Esophagus muscularis mucosa (tissue), 3 donors: ENCODE measurements at regions not wholly inside any gene's neighbourhood (a gene's known extent, or its start where the extent isn't known, plus 50 kb on each side); places are given as distances from the start of the nearest gene placed in this dataset.

Experiments used
- POLR2AphosphoS5 ChIP-seq, 2 donors: sonication (generic); formaldehyde crosslinking; IDR thresholded peaks; one replicate each; pipeline ENCODE4 v1.6.1; 2017; ENCODE audit warnings: antibody characterized with exemption in 2 of 2
- TF ChIP-seq, protein P1 (sequence below), 3 experiments: fragments of 200-600 bp in 2 of 3; fragments of 450-650 bp in 1 of 3; sonication (generic) in 2 of 3; IDR thresholded peaks; one replicate each; pipeline ENCODE4 v1.5.1; 2017 to 2019; ENCODE audit warnings: antibody characterized with exemption in 3 of 3, mild to moderate bottlenecking in 2 of 3, moderate library complexity in 1 of 3

DNA sequence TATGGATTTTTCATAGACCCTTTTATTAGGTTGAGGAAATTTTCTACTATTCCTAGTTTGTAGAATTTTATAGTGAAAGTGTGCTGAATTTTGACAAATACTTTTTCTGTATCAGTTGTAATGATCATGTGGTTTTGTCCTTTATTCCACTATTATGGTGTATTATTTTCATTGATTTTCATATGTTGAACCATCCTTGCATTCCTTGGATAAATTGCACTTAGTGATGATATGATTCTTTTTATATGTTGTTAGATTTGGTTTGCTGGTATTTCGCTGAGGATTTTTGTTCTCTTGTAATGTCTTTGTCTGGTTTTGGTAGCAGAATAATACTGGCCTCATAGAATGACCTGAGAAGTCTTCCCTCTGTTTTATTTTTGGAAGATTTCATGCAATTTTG lies 140.6 kb upstream of the CDK6 start:
- no peak for TF ChIP-seq POLR2AphosphoS5 (IDR thresholded peaks at IDR 0.05)
- TF ChIP-seq, protein P1, sequence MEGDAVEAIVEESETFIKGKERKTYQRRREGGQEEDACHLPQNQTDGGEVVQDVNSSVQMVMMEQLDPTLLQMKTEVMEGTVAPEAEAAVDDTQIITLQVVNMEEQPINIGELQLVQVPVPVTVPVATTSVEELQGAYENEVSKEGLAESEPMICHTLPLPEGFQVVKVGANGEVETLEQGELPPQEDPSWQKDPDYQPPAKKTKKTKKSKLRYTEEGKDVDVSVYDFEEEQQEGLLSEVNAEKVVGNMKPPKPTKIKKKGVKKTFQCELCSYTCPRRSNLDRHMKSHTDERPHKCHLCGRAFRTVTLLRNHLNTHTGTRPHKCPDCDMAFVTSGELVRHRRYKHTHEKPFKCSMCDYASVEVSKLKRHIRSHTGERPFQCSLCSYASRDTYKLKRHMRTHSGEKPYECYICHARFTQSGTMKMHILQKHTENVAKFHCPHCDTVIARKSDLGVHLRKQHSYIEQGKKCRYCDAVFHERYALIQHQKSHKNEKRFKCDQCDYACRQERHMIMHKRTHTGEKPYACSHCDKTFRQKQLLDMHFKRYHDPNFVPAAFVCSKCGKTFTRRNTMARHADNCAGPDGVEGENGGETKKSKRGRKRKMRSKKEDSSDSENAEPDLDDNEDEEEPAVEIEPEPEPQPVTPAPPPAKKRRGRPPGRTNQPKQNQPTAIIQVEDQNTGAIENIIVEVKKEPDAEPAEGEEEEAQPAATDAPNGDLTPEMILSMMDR (IDR thresholded peaks at IDR 0.05), result no peak
